Naive thymus-derived CD4-positive, alpha-beta T cell (primary cell): ENCODE measurements at regions not wholly inside any gene's neighbourhood (a gene's known extent, or its start where the extent isn't known, plus 50 kb on each side); places are given as distances from the start of the nearest gene placed in this dataset.

Source experiments
- ATAC-seq: fragments of 150-1000 bp; cut with Tn5 transposase; 2 replicates; pipeline ENCODE4 v1.10.0; 2021; ENCODE audit warnings: mild to moderate bottlenecking, moderate library complexity
- CTCF ChIA-PET: fragments of 350-600 bp; sonication (Branson Sonifier 250); formaldehyde crosslinking; loops from one replicate; lab custom pipeline; 2021; ENCODE audit warnings: antibody characterized with exemption; lab: Charles Lee
- POLR2A ChIA-PET: fragments of 350-600 bp; sonication (Branson Sonifier 250); formaldehyde crosslinking; loops from one replicate; lab custom pipeline; 2021; ENCODE audit warnings: antibody characterized with exemption, inconsistent platforms; lab: Charles Lee
- DNase-seq, 9 donors: peaks; one replicate each; pipeline versions ENCODE4 v3.0.0 to v3.0.0-alpha.2; 2020 to 2022; ENCODE audit warnings: mixed read lengths in 1 of 9
- H3K27ac ChIP-seq: one replicate; pipeline ENCODE4 v1.7.0; 2013; ENCODE audit warnings: mild to moderate bottlenecking, low read depth, low read length, moderate library complexity
- H3K27me3 ChIP-seq, 2 donors: one replicate each; pipeline ENCODE4 v1.7.0; 2013; ENCODE audit warnings: low read length in 2 of 2, mild to moderate bottlenecking in 2 of 2, moderate library complexity in 2 of 2; ENCODE audit not compliant: control insufficient read depth in 2 of 2, insufficient read depth in 2 of 2
- H3K36me3 ChIP-seq, 3 experiments: 1 replicate in 2 of 3; 2 replicates in 1 of 3; pipeline ENCODE4 v1.7.0; 2013; ENCODE audit warnings: low read length in 3 of 3, mild to moderate bottlenecking in 3 of 3, moderate library complexity in 1 of 3; ENCODE audit not compliant: insufficient read depth in 3 of 3, control insufficient read depth in 2 of 3
- H3K4me1 ChIP-seq, 2 donors: one replicate each; pipeline ENCODE4 v1.7.0; 2013; ENCODE audit warnings: low read length in 2 of 2, mild to moderate bottlenecking in 2 of 2, moderate library complexity in 1 of 2; ENCODE audit not compliant: control insufficient read depth in 2 of 2, insufficient read depth in 2 of 2
- H3K4me3 ChIP-seq: 2 replicates; pipeline ENCODE4 v1.7.0; 2013; ENCODE audit warnings: mild to moderate bottlenecking, low read length
- H3K9me3 ChIP-seq, 3 experiments: 1 replicate in 2 of 3; 2 replicates in 1 of 3; pipeline ENCODE4 v1.7.0; 2013; ENCODE audit warnings: low read length in 3 of 3; ENCODE audit not compliant: control insufficient read depth in 2 of 3
- H3K27ac Mint-ChIP-seq, 9 donors: one replicate each; pipeline ENCODE4 v1.8.0; 2020 to 2022; ENCODE audit warnings: mixed read lengths in 9 of 9, mild to moderate bottlenecking in 8 of 9, moderate library complexity in 5 of 9, inconsistent platforms in 2 of 9
- H3K27me3 Mint-ChIP-seq, 5 donors: one replicate each; pipeline ENCODE4 v1.8.0; 2021 to 2022; ENCODE audit warnings: mixed read lengths in 5 of 5, mild to moderate bottlenecking in 1 of 5
- H3K36me3 Mint-ChIP-seq, 5 donors: one replicate each; pipeline ENCODE4 v1.8.0; 2020 to 2022; ENCODE audit warnings: mixed read lengths in 5 of 5, mild to moderate bottlenecking in 3 of 5, inconsistent platforms in 1 of 5
- H3K4me1 Mint-ChIP-seq, 7 donors: one replicate each; pipeline ENCODE4 v1.8.0; 2020 to 2022; ENCODE audit warnings: mixed read lengths in 7 of 7, mild to moderate bottlenecking in 3 of 7, inconsistent platforms in 1 of 7
- H3K4me3 Mint-ChIP-seq, 10 donors: one replicate each; pipeline ENCODE4 v1.8.0; 2020 to 2022; ENCODE audit warnings: mild to moderate bottlenecking in 10 of 10, mixed read lengths in 10 of 10, moderate library complexity in 6 of 10, inconsistent platforms in 2 of 10
- H3K9me3 Mint-ChIP-seq, 11 donors: one replicate each; pipeline ENCODE4 v1.8.0; 2020 to 2022; ENCODE audit warnings: mixed read lengths in 11 of 11, mild to moderate bottlenecking in 4 of 11, inconsistent platforms in 1 of 11, moderate library complexity in 1 of 11
- intact Hi-C, 2 donors: fragments of 100-400 bp; cut with micrococcal nuclease; formaldehyde crosslinking; loops; one replicate each; pipeline ENCODE4 v1.15.1; 2023

- Mint-ChIP-seq H3K4me1 (peaks cover 0 to 16% (median 9%) of the 10 kb centered on the region in 7 donors), H3K27ac (no peak overlapping the region), H3K4me3 (no peak overlapping the region), H3K27me3 (peaks cover 0 to 7% (median 0%) of the 10 kb centered on the region in 5 donors), H3K36me3 (peaks cover 0 to 6% (median 0%) of the 10 kb centered on the region in 5 donors), H3K9me3 (peaks cover 0 to 11% (median 5%) of the 10 kb centered on the region in 11 donors)
- Histone ChIP-seq H3K9me3 (no peaks in the 10 kb centered on the region), H3K27ac (no peak overlapping the region), H3K4me1 (no peaks in the 10 kb centered on the region), H3K36me3 (no peaks in the 10 kb centered on the region), H3K27me3 (no peaks in the 10 kb centered on the region), H3K4me3 (no peak overlapping the region)
- intact Hi-C loops = no loop called here
- DNase-seq (no peak), ATAC-seq (no peak)
- ChIA-PET CTCF (no interaction called here), POLR2A (no interaction called here)
Observed at GRCh38 chr6:22020299-22021003, 276.4 kb downstream of the PRL start.

DNA sequence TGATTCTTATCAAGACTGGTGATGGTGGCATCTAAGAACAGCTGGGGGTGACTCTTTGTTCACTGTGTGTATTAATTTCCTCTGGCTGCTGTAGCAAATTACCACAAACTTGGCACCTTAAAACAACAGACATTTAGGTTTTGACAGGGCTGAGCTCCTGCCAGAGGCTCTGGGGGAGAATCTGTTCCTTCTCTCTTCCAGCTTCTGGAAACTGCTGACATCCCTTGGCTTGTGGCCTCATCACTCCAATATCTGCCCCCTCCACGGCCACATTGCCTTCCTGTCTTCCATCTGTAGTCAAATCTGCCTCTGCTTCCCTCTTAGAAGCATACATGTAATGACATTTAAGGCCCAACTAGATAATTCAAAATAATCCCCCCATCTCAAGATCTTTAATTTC is 274.9 kb downstream of the PRL start:
- Histone ChIP-seq H3K4me1 (no peaks in the 10 kb centered on the region), H3K27ac (no peak overlapping the region), H3K36me3 (no peaks in the 10 kb centered on the region), H3K27me3 (no peaks in the 10 kb centered on the region), H3K9me3 (no peaks in the 10 kb centered on the region), H3K4me3 (no peak overlapping the region)
- H3K4me1 Mint-ChIP-seq = peaks cover 0 to 25% (median 17%) of the 10 kb centered on the region in 7 donors
- intact Hi-C loops = no loop called here
- ChIA-PET CTCF (no interaction called here), POLR2A (no interaction called here)
- peaks cover 0 to 7% (median 0%) of the 10 kb centered on the region in 5 donors for H3K27me3 Mint-ChIP-seq
- peaks cover 0 to 11% (median 5%) of the 10 kb centered on the region in 11 donors for H3K9me3 Mint-ChIP-seq
- DNase-seq (no peak), ATAC-seq (no peak)
- no peak overlapping the region for H3K27ac Mint-ChIP-seq
- H3K4me3 Mint-ChIP-seq = no peak overlapping the region
- H3K36me3 Mint-ChIP-seq = peaks cover 0 to 6% (median 0%) of the 10 kb centered on the region in 5 donors

- Mint-ChIP-seq H3K27me3 (peaks cover 0 to 11% (median 0%) of the 10 kb centered on the region in 5 donors), H3K4me3 (peak overlapping the region in 2 of 10 donors; percentile 14 to 20), H3K27ac (peak overlapping the region in 5 of 9 donors; percentile 40 to 83 (median 66)), H3K4me1 (peaks cover 0 to 38% (median 28%) of the 10 kb centered on the region in 7 donors), H3K9me3 (peaks cover 0 to 11% (median 5%) of the 10 kb centered on the region in 11 donors), H3K36me3 (peaks cover 0 to 6% (median 0%) of the 10 kb centered on the region in 5 donors)
- Histone ChIP-seq H3K4me3 (no peak overlapping the region), H3K27ac (no peak overlapping the region), H3K36me3 (no peaks in the 10 kb centered on the region), H3K9me3 (no peaks in the 10 kb centered on the region), H3K4me1 (no peaks in the 10 kb centered on the region), H3K27me3 (no peaks in the 10 kb centered on the region)
- POLR2A ChIA-PET = no interaction called here
- intact Hi-C loops = no loop called here
- ATAC-seq (no peak), DNase-seq (no peak)
- CTCF ChIA-PET = no interaction called here
Observed at GRCh38 chr6:22023937-22024336, 272.9 kb downstream of the PRL start.

- ChIA-PET CTCF (no interaction called here), POLR2A (interaction anchor here (1.3 kb wide), 1 partner anchor 123 kb away, joined by 3 read pairs; no protein-coding TSS in a partner anchor)
- peaks cover 0 to 11% (median 5%) of the 10 kb centered on the region in 11 donors for H3K9me3 Mint-ChIP-seq
- Histone ChIP-seq H3K9me3 (no peaks in the 10 kb centered on the region), H3K27me3 (no peaks in the 10 kb centered on the region), H3K27ac (no peak overlapping the region), H3K4me3 (no peak overlapping the region), H3K36me3 (no peaks in the 10 kb centered on the region), H3K4me1 (no peaks in the 10 kb centered on the region)
- intact Hi-C loops = loop anchor here in 1 of 2 donors (5.0 kb wide), 1 partner anchor 37 kb away; no protein-coding TSS in a partner anchor
- ATAC-seq (peak; percentile 37), DNase-seq (no peak)
- peaks cover 0 to 11% (median 0%) of the 10 kb centered on the region in 5 donors for H3K27me3 Mint-ChIP-seq
- peaks cover 0 to 6% (median 0%) of the 10 kb centered on the region in 5 donors for H3K36me3 Mint-ChIP-seq
- peak overlapping the region in 2 of 10 donors; percentile 51 to 52 for H3K4me3 Mint-ChIP-seq
- H3K4me1 Mint-ChIP-seq = peaks cover 0 to 47% (median 29%) of the 10 kb centered on the region in 7 donors
- H3K27ac Mint-ChIP-seq = peak overlapping the region in 4 of 9 donors; percentile 1 to 84 (median 46)
Observed at GRCh38 chr6:22024973-22025467, 271.8 kb downstream of the PRL start.

DNA sequence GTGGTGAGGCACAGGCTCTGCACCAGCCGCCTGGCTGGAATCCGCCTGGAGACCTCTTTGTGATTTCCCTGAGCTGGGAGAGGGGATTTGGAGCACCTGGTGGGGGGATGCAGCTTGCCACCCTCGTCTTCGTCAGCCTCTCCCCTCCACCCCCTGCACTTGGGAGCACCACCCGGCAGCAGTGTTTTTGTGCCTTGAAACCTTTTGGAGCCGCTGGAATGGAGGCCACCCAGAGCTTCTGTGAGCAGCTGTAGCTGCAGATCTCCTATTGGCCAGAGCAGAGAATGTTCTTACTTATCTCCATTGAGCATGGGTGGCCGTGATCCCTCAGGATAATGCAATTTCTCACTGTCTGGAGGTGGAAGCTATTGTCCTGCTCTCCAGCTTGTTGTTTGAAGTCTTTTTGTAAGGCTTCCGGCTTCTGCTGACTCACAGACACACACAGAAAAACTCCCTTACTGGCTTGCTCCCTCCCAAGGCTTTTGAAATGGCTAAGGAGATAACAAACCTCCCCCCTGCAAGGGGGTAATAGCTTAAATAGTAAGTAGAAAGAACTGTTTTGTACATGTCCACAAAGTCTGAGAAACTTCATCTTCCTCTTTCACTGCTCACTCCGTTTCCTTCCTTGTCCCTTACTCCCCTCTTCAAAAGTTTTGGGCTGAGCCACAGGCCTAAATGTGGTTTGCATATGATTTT is 271.2 kb downstream of the PRL start:
- Histone ChIP-seq H3K9me3 (no peaks in the 10 kb centered on the region), H3K27ac (no peak overlapping the region), H3K4me3 (no peak overlapping the region), H3K36me3 (no peaks in the 10 kb centered on the region), H3K4me1 (no peaks in the 10 kb centered on the region), H3K27me3 (no peaks in the 10 kb centered on the region)
- ChIA-PET POLR2A (interaction anchor here (1.3 kb wide), 1 partner anchor 123 kb away, joined by 3 read pairs; no protein-coding TSS in a partner anchor), CTCF (no interaction called here)
- Mint-ChIP-seq H3K9me3 (peaks cover 0 to 11% (median 5%) of the 10 kb centered on the region in 11 donors), H3K4me3 (peak overlapping the region in 5 of 10 donors; percentile 1 to 52 (median 12)), H3K27ac (peak overlapping the region in 7 of 9 donors; percentile 10 to 84 (median 49)), H3K4me1 (peaks cover 0 to 47% (median 29%) of the 10 kb centered on the region in 7 donors), H3K27me3 (peaks cover 0 to 11% (median 0%) of the 10 kb centered on the region in 5 donors), H3K36me3 (peaks cover 0 to 6% (median 0%) of the 10 kb centered on the region in 5 donors)
- intact Hi-C loops = loop anchor here in 1 of 2 donors (5.0 kb wide), 1 partner anchor 37 kb away; no protein-coding TSS in a partner anchor
- ATAC-seq (peak; percentile 70), DNase-seq (peak in 3 of 9 donors; percentile 2 to 29 (median 7))

- H3K9me3 ChIP-seq = no peaks in the 10 kb centered on the region
- H3K4me1 ChIP-seq = no peaks in the 10 kb centered on the region
- no peaks in the 10 kb centered on the region for H3K36me3 ChIP-seq
- Mint-ChIP-seq H3K36me3 (peaks cover 0 to 6% (median 0%) of the 10 kb centered on the region in 5 donors), H3K27me3 (peaks cover 0 to 11% (median 0%) of the 10 kb centered on the region in 5 donors), H3K4me1 (peaks cover 0 to 47% (median 29%) of the 10 kb centered on the region in 7 donors), H3K27ac (peak overlapping the region in 6 of 9 donors; percentile 10 to 84 (median 46)), H3K4me3 (peak overlapping the region in 5 of 10 donors; percentile 1 to 51 (median 12)), H3K9me3 (peaks cover 0 to 11% (median 5%) of the 10 kb centered on the region in 11 donors)
- intact Hi-C loops = loop anchor here in 1 of 2 donors (5.0 kb wide), 1 partner anchor 36 kb away; no protein-coding TSS in a partner anchor
- no peak for ATAC-seq
- CTCF ChIA-PET = no interaction called here
- no peak for DNase-seq
- POLR2A ChIA-PET = interaction anchor here (1.3 kb wide), 1 partner anchor 122 kb away, joined by 3 read pairs; no protein-coding TSS in a partner anchor
- no peak overlapping the region for H3K4me3 ChIP-seq
- H3K27ac ChIP-seq = no peak overlapping the region
- H3K27me3 ChIP-seq = no peaks in the 10 kb centered on the region
Observed at GRCh38 chr6:22026164-22026678, 270.6 kb downstream of the PRL start.
